ENCODE measurements at regions not wholly inside any gene's neighbourhood (a gene's known extent, or its start where the extent isn't known, plus 50 kb on each side); places are given as distances from the start of the nearest gene placed in this dataset.

GRCh38 chr6:118400582-118400981, 147.5 kb upstream of the PLN start:
- TF ChIP-seq, protein P1, sequence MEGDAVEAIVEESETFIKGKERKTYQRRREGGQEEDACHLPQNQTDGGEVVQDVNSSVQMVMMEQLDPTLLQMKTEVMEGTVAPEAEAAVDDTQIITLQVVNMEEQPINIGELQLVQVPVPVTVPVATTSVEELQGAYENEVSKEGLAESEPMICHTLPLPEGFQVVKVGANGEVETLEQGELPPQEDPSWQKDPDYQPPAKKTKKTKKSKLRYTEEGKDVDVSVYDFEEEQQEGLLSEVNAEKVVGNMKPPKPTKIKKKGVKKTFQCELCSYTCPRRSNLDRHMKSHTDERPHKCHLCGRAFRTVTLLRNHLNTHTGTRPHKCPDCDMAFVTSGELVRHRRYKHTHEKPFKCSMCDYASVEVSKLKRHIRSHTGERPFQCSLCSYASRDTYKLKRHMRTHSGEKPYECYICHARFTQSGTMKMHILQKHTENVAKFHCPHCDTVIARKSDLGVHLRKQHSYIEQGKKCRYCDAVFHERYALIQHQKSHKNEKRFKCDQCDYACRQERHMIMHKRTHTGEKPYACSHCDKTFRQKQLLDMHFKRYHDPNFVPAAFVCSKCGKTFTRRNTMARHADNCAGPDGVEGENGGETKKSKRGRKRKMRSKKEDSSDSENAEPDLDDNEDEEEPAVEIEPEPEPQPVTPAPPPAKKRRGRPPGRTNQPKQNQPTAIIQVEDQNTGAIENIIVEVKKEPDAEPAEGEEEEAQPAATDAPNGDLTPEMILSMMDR (IDR thresholded peaks at IDR 0.05; ENCODE audit: borderline replicate concordance, extremely low read depth, low read length, poor library complexity, severe bottlenecking), result no peak
- TF ChIP-seq EZH2 (IDR thresholded peaks at IDR 0.05; ENCODE audit: borderline replicate concordance, low read depth, low read length, severe bottlenecking), result no peak
